GM18867 (cell line): ENCODE measurements at regions not wholly inside any gene's neighbourhood (a gene's known extent, or its start where the extent isn't known, plus 50 kb on each side); places are given as distances from the start of the nearest gene placed in this dataset.

Experiments used
- ATAC-seq: cut with Tn5 transposase; IDR thresholded peaks from one replicate; pipeline ENCODE4 v1.9.1; 2021; ENCODE audit warnings: mild to moderate bottlenecking, moderate library complexity; ENCODE audit not compliant: unreplicated experiment

DNA sequence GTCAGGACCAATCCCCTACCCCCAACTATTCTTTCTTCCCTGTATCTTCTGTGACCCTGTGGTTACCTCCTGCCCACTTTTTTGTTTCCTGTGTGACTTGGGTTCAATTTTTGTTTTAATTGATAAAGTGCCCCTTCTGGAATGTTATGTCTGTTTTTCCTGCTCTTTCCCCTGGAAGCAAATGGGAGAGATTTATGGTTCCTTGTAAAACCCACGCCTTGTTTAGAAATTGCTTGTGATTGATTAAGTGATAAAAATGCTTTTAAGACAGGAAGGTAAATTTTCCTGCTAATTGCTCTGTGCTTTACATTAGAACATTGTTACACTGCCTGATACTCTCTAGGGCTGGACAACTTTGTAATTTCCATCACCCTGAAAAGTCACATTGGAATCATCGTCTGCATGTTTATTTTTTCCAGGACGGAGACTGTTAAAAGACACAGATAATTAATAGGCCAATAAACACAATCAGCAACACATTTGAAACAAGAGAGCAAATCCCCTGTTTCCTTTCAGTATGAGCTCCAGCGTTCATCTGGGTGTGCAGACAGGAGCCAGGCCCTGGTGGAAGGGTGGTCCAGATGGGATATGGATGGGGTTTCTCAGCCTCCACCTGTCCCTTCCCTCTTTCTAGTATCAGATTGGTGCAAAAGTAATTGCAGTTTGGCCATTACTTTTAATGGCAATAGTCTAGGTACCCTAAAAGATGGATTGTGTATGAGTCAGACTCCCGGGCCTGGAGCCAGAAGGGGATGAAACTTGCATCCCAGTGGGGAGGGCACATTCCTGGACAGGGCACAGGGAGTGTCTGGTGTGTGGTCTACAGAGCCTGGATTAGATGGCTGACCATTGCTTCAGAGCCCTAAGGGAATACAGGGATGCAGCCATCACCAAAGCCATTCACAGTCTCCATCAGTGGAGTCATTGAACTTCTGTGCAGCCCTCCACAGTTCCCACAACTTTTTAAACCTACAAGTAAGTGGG is 58.1 kb upstream of the AGBL1 start:
- ATAC-seq, result no peak

DNA sequence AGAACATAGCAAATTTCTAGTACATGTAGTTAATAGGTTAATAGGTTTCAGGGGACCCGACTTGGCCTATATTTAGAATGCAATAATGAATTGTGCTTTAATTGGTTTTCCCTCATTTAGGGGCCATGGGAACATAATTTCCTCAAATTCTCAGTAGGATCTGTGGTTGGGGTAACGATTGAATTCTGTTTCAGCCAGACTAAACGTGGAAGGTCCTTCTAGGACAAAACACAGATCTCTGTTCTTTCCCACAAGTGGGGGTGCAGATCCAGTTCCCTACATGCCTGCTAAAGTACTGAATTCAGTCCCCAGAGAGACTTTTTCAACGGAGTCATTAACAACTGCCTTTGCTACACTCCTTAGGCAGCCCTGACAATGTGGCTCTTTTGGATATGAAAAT is 50.7 kb upstream of the AGBL1 start:
- no peak for ATAC-seq
